ENCODE measurements at regions not wholly inside any gene's neighbourhood (a gene's known extent, or its start where the extent isn't known, plus 50 kb on each side); places are given as distances from the start of the nearest gene placed in this dataset.

DNA sequence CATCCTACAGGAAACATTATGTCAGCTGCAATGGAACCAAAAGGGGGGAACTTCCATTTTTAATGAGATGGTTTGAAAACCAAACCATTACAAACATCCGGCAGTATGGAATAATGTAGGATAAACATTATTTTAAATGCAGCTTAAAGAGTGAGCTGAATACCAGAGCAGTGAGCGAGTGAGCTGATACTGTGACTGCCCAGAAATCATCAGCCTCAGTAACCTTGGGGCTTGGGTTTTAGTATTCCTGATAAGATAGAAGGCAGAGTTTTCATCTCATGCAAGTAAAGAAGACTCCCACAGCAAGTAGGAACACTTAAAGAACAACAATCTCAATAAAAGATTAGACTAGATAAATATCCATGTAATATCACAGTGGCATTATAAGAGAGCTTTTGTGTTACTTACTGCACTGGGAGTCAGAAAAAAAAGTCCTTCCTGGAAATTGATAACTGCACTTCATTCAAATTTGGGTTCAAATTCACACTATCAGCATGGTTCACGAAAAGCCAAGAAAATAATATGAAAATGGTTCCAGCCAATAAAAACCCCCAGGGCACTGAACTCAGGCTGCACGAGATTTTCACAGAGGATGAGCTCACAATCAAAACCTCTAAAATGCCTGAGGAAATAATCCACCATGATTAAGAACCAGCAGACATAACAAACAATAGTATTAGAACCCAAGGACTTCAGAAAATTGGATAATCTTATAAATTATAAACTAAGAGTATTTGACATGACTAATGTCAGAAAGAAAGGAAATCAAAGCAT, 115.7 kb downstream of the MTPAP start:
- H3K27ac ChIP-seq: no peak overlapping the region
- DNase-seq (ENCODE audit: low read depth in 1 of 2, low spot score in 1 of 2) (no peak), ATAC-seq (no peak), FAIRE-seq (no peak)
- H3K4me2 ChIP-seq: no peak overlapping the region
- H3K4me3 ChIP-seq: no peak overlapping the region
- H3K9me3 ChIP-seq: no peaks in the 10 kb centered on the region
- H3K4me1 ChIP-seq: no peaks in the 10 kb centered on the region
- WGBS (ENCODE audit: missing lambda C conversion rate): 61% methylated on average over 4 of the region's 4 CpGs
- TF ChIP-seq RNF2 (IDR thresholded peaks at IDR 0.05; ENCODE audit: borderline replicate concordance, low read depth): no peak
- TF ChIP-seq, protein P1, sequence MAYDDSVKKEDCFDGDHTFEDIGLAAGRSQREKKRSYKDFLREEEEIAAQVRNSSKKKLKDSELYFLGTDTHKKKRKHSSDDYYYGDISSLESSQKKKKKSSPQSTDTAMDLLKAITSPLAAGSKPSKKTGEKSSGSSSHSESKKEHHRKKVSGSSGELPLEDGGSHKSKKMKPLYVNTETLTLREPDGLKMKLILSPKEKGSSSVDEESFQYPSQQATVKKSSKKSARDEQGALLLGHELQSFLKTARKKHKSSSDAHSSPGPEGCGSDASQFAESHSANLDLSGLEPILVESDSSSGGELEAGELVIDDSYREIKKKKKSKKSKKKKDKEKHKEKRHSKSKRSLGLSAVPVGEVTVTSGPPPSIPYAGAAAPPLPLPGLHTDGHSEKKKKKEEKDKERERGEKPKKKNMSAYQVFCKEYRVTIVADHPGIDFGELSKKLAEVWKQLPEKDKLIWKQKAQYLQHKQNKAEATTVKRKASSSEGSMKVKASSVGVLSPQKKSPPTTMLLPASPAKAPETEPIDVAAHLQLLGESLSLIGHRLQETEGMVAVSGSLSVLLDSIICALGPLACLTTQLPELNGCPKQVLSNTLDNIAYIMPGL (CRISPR knock-in tag; IDR thresholded peaks at IDR 0.05; ENCODE audit: borderline replicate concordance): no peak
- TF ChIP-seq, protein P2, sequence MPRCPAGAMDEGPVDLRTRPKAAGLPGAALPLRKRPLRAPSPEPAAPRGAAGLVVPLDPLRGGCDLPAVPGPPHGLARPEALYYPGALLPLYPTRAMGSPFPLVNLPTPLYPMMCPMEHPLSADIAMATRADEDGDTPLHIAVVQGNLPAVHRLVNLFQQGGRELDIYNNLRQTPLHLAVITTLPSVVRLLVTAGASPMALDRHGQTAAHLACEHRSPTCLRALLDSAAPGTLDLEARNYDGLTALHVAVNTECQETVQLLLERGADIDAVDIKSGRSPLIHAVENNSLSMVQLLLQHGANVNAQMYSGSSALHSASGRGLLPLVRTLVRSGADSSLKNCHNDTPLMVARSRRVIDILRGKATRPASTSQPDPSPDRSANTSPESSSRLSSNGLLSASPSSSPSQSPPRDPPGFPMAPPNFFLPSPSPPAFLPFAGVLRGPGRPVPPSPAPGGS (IDR thresholded peaks at IDR 0.05): no peak
- no peak for TF ChIP-seq HOXB13 (CRISPR knock-in tag; IDR thresholded peaks at IDR 0.05; ENCODE audit: low read depth)
- no peak for TF ChIP-seq POLR2AphosphoS2 (conservative IDR thresholded peaks at IDR 0.05; ENCODE audit: low read length)
- no peak for TF ChIP-seq ZC3H11A (IDR thresholded peaks at IDR 0.05)
- ChIA-PET POLR2A (no interaction called here), CTCF (interaction anchor here (3.4 kb wide), 1 partner anchor 235 kb away, joined by 10 read pairs; no protein-coding TSS in a partner anchor)

DNA sequence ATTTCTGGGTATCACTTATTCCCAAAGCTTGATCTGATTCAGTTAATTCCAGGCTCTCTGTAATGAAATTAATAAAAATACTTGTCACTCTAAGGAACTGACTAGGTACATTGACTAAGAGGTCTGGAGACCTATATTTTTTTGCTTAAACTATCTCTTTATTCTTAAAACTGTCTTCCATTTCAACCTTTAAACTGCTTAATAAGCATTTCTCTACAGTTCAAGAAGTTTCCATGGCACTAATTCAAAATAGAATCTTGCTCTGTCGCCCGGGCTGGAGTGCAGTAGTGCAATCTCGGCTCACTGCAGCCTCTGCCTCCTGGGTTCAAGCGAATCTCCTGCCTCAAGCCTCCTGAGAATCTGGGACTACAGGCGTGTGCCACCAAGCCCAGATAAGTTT, 117.4 kb downstream of the MTPAP start:
- no peak for ATAC-seq
- POLR2A ChIA-PET: no interaction called here

DNA sequence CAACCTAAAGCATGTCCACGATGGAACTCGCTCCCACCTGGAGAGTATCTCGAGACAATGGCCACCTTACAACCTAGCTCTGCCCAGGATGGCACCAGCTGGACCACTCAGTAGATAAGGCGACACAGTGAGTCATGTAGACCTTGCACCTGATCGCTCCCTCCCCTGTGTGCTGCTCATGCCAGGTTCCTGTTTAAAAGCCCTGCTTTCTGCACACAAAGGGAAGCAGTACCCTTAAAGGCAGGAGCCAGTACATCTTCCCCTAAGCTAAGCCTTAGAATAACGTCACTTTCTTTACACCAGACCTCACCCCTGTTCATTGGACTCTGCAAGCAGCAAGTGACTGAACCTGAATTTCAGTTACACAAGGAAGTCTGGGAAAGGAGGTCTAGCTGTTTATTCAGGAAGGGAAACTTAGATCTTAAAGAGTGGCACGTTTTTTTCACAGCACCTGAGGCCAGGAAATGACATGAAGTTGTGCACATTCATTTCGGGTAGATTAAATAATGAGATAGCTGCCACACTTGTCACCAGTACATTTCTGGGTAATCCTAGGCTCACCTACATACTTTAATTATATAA, 117.9 kb downstream of the MTPAP start:
- H3K9me3 ChIP-seq: no peaks in the 10 kb centered on the region
- DNase-seq (ENCODE audit: low read depth in 1 of 2, low spot score in 1 of 2): no peak
- TF ChIP-seq SREBF2 (IDR thresholded peaks at IDR 0.05) (no peak), RAD21 (conservative IDR thresholded peaks at IDR 0.05 in 1 of 2, IDR thresholded peaks at IDR 0.05 in 1 of 2) (no peak), EHMT2 (IDR thresholded peaks at IDR 0.05; ENCODE audit: low read depth) (no peak), BHLHE40 (IDR thresholded peaks at IDR 0.05; ENCODE audit: low read depth, low read length) (no peak), CEBPB (IDR thresholded peaks at IDR 0.05) (no peak), ZSCAN20 (CRISPR knock-in tag; IDR thresholded peaks at IDR 0.05) (no peak), JUN (IDR thresholded peaks at IDR 0.05) (no peak), MYC (IDR thresholded peaks at IDR 0.05; ENCODE audit: borderline replicate concordance, low read length) (no peak), CHD4 (IDR thresholded peaks at IDR 0.05; ENCODE audit: borderline replicate concordance) (no peak), CHD2 (IDR thresholded peaks at IDR 0.05; ENCODE audit: low read length, partially characterized antibody) (no peak), PHF8 (IDR thresholded peaks at IDR 0.05; ENCODE audit: borderline replicate concordance, low read depth) (no peak)
- TF ChIP-seq, protein P2 (IDR thresholded peaks at IDR 0.05): no peak
- ChIA-PET CTCF (interaction anchor here (1.6 kb wide), 1 partner anchor 10 kb away, joined by 9 read pairs; no protein-coding TSS in a partner anchor), POLR2A (no interaction called here)
- WGBS (ENCODE audit: missing lambda C conversion rate): 63% methylated on average over 8 of the region's 8 CpGs
- H3K4me3 ChIP-seq: no peak overlapping the region
- H3K4me2 ChIP-seq: no peak overlapping the region
- no peak for ATAC-seq
- H3K4me1 ChIP-seq: no peaks in the 10 kb centered on the region
- no peak overlapping the region for H3K27ac ChIP-seq
- no peak for FAIRE-seq

More for the DNA sequence above, 117.4 kb downstream of the MTPAP start:
- no peak overlapping the region for H3K27ac ChIP-seq
- FAIRE-seq (no peak), DNase-seq (ENCODE audit: low read depth in 1 of 2, low spot score in 1 of 2) (no peak)
- CTCF ChIA-PET: interaction anchor here (1.6 kb wide), 1 partner anchor 10 kb away, joined by 9 read pairs; no protein-coding TSS in a partner anchor
- no peaks in the 10 kb centered on the region for H3K9me3 ChIP-seq
- H3K4me1 ChIP-seq: no peaks in the 10 kb centered on the region
- TF ChIP-seq RARB (CRISPR knock-in tag; IDR thresholded peaks at IDR 0.05) (no peak), MAFK (IDR thresholded peaks at IDR 0.05; ENCODE audit: partially characterized antibody) (peak; percentile 77)
- H3K4me2 ChIP-seq: no peak overlapping the region
- no peak overlapping the region for H3K4me3 ChIP-seq
- WGBS (ENCODE audit: missing lambda C conversion rate): 77% methylated on average over 5 of the region's 5 CpGs
